Large intestine (tissue), 3 donors: ENCODE measurements at regions not wholly inside any gene's neighbourhood (a gene's known extent, or its start where the extent isn't known, plus 50 kb on each side); places are given as distances from the start of the nearest gene placed in this dataset.

Experiments
- DNase-seq, 2 donors: peaks; one replicate each; pipeline versions ENCODE4 v3.0.0 to v3.0.0-alpha.2; 2013
- H3K27ac ChIP-seq: one replicate; pipeline ENCODE4 v1.5.1; 2013; ENCODE audit warnings: low read length
- H3K27me3 ChIP-seq: 2 replicates; pipeline ENCODE4 v1.6.1; 2013; ENCODE audit warnings: low read length; ENCODE audit not compliant: control insufficient read depth, insufficient read depth
- H3K36me3 ChIP-seq: 2 replicates; pipeline ENCODE4 v1.6.1; 2013; ENCODE audit warnings: low read length; ENCODE audit not compliant: control insufficient read depth, insufficient read depth
- H3K4me1 ChIP-seq: one replicate; pipeline ENCODE4 v1.6.1; 2013; ENCODE audit warnings: low read length; ENCODE audit not compliant: control insufficient read depth, insufficient read depth
- H3K4me3 ChIP-seq: one replicate; pipeline ENCODE4 v1.5.1; 2013; ENCODE audit warnings: low read length
- H3K9me3 ChIP-seq: one replicate; pipeline ENCODE4 v1.6.1; 2013; ENCODE audit warnings: mild to moderate bottlenecking, low read depth, low read length, moderate library complexity; ENCODE audit not compliant: control insufficient read depth
- WGBS: methylation state at CpG from one replicate; pipeline ENCODE4 v1.1.5; 2013; ENCODE audit warnings: low lambda C conversion rate; ENCODE audit not compliant: insufficient coverage; 5-methylcytosine and 5-hydroxymethylcytosine counted together

DNA sequence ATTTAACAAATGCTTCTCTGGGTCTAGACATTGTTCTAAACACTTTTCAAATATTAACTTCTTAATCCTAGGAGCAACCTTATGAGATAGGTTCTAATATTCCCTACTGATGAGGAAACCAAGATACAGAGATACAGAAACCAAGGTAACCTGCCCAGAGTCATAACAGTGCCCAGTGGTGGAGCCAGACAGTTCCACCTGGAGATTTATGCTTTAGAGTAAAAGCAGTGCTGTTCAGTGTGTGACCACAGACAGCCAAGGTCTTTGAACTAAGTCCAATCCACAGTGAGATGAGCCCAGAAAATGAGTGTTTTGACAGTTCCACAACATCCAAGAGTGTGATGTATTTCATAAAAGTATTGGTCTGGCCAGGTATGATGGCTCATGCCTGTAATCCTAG is 105.2 kb upstream of the UMPS start:
- peak overlapping the region; percentile 53 for H3K27ac ChIP-seq
- no peaks in the 10 kb centered on the region for H3K36me3 ChIP-seq
- no peak overlapping the region for H3K4me3 ChIP-seq
- H3K27me3 ChIP-seq = no peaks in the 10 kb centered on the region
- H3K4me1 ChIP-seq = peaks cover 58% of the 10 kb centered on the region
- peak; percentile 63 to 83 for DNase-seq
- H3K9me3 ChIP-seq = no peaks in the 10 kb centered on the region

DNA sequence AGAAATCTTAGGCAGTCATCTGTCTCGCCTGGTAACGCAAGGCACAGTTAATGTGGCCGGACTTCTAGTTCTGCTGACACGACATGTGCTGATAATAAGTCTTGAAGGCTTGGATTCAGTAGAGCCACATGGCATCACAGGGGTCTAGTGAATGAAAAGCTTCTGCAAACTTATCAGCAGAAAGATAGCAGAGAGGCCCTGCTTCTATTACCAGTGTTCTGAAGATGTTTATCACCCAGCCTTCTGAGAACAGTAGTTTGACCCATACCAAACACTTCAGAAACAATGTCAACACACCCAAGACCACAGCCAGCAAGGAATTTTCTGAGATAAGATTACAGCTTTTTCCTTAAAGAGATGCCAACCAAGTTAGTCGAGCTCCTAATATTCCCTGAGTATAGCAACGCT is 102.7 kb upstream of the UMPS start:
- Histone ChIP-seq H3K27me3 (no peaks in the 10 kb centered on the region), H3K9me3 (no peaks in the 10 kb centered on the region), H3K4me1 (peaks cover 65% of the 10 kb centered on the region), H3K36me3 (peaks cover 2% of the 10 kb centered on the region), H3K4me3 (no peak overlapping the region), H3K27ac (peak overlapping the region; percentile 62)
- 10% methylated on average over 2 of the region's 6 CpGs for WGBS
- peak; percentile 56 to 81 for DNase-seq

DNA sequence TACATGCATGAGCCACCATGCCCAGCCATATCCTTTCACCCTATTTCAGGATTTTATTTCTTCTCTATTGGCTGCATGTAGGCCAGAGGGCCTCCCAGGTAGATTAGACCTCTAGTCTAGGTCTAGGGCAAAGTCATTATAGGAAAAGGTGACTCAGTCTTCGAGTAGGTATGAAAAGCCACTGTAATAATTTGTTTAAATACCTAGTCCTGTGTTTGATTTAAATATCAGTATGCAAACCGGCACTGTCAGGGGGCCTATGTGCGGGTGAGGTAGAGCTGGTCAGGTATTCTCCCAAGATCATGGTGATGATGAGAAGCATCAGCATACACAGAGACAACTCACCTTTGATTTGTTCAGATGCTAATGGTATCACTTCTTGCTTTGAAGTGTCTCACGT is 101.4 kb upstream of the UMPS start:
- 17% methylated on average over 1 of the region's 4 CpGs for WGBS
- Histone ChIP-seq H3K36me3 (peaks cover 11% of the 10 kb centered on the region), H3K4me3 (no peak overlapping the region), H3K9me3 (no peaks in the 10 kb centered on the region), H3K27ac (peak overlapping the region; percentile 68), H3K4me1 (peaks cover 63% of the 10 kb centered on the region), H3K27me3 (no peaks in the 10 kb centered on the region)
- peak in 1 of 2 donors; percentile 82 for DNase-seq

GRCh38 chr3:124629497-124629896 is 100.8 kb upstream of the UMPS start:
- Histone ChIP-seq H3K27ac (peak overlapping the region; percentile 68), H3K36me3 (peaks cover 17% of the 10 kb centered on the region), H3K4me1 (peaks cover 63% of the 10 kb centered on the region)

GRCh38 chr3:124630960-124631359 is 99.3 kb upstream of the UMPS start:
- H3K27ac ChIP-seq = peak overlapping the region; percentile 68
- no peaks in the 10 kb centered on the region for H3K27me3 ChIP-seq
- peak; percentile 84 to 91 for DNase-seq
- no peak overlapping the region for H3K4me3 ChIP-seq
- peaks cover 17% of the 10 kb centered on the region for H3K36me3 ChIP-seq
- 40% methylated on average over 1 of the region's 5 CpGs for WGBS
- H3K9me3 ChIP-seq = no peaks in the 10 kb centered on the region
- peaks cover 73% of the 10 kb centered on the region for H3K4me1 ChIP-seq

More at GRCh38 chr3:124629497-124629896, 100.8 kb upstream of the UMPS start:
- Histone ChIP-seq H3K9me3 (no peaks in the 10 kb centered on the region), H3K4me3 (no peak overlapping the region), H3K27me3 (no peaks in the 10 kb centered on the region)
- WGBS = no CpG with 5 or more reads among the region's 2 CpGs
- peak in 1 of 2 donors; percentile 59 for DNase-seq

DNA sequence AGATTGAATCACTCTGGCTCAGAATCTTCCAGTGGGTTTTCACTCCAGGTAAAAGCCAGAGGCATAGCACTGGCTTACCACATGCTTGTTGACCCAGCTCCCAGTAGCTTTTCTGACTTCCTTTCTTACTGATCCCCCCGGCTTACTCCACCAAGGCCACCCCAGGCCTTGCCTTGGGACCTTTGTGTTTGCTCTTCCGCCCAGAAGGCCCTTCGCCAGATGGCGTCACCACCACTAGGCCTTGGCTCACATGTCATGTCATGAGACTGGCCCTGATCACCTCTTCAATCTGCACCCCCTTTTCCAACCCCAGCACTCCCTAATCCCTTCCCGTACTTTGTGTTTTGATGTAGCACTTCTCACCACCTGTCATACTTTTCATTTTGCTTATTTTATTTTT is 98.5 kb upstream of the UMPS start:
- WGBS = 80% methylated on average over 1 of the region's 5 CpGs
- Histone ChIP-seq H3K27ac (peak overlapping the region; percentile 68), H3K4me1 (peaks cover 76% of the 10 kb centered on the region)

GRCh38 chr3:124632566-124633140 is 97.6 kb upstream of the UMPS start:
- no CpG with 5 or more reads among the region's 7 CpGs for WGBS
- H3K4me3 ChIP-seq = no peak overlapping the region
- H3K9me3 ChIP-seq = no peaks in the 10 kb centered on the region
- H3K4me1 ChIP-seq = peaks cover 70% of the 10 kb centered on the region
- H3K36me3 ChIP-seq = peaks cover 17% of the 10 kb centered on the region
- H3K27ac ChIP-seq = no peak overlapping the region
- DNase-seq = no peak
- no peaks in the 10 kb centered on the region for H3K27me3 ChIP-seq

More for the DNA sequence above, 98.5 kb upstream of the UMPS start:
- no peaks in the 10 kb centered on the region for H3K9me3 ChIP-seq
- no peak overlapping the region for H3K4me3 ChIP-seq
- no peak for DNase-seq
- peaks cover 17% of the 10 kb centered on the region for H3K36me3 ChIP-seq
- H3K27me3 ChIP-seq = no peaks in the 10 kb centered on the region

GRCh38 chr3:124633524-124633923 is 96.7 kb upstream of the UMPS start:
- no peaks in the 10 kb centered on the region for H3K9me3 ChIP-seq
- no peak overlapping the region for H3K4me3 ChIP-seq
- H3K36me3 ChIP-seq = peaks cover 17% of the 10 kb centered on the region
- H3K27ac ChIP-seq = peak overlapping the region; percentile 98
- peaks cover 66% of the 10 kb centered on the region for H3K4me1 ChIP-seq
- DNase-seq = no peak
- no peaks in the 10 kb centered on the region for H3K27me3 ChIP-seq
- no CpG with 5 or more reads among the region's 3 CpGs for WGBS

DNA sequence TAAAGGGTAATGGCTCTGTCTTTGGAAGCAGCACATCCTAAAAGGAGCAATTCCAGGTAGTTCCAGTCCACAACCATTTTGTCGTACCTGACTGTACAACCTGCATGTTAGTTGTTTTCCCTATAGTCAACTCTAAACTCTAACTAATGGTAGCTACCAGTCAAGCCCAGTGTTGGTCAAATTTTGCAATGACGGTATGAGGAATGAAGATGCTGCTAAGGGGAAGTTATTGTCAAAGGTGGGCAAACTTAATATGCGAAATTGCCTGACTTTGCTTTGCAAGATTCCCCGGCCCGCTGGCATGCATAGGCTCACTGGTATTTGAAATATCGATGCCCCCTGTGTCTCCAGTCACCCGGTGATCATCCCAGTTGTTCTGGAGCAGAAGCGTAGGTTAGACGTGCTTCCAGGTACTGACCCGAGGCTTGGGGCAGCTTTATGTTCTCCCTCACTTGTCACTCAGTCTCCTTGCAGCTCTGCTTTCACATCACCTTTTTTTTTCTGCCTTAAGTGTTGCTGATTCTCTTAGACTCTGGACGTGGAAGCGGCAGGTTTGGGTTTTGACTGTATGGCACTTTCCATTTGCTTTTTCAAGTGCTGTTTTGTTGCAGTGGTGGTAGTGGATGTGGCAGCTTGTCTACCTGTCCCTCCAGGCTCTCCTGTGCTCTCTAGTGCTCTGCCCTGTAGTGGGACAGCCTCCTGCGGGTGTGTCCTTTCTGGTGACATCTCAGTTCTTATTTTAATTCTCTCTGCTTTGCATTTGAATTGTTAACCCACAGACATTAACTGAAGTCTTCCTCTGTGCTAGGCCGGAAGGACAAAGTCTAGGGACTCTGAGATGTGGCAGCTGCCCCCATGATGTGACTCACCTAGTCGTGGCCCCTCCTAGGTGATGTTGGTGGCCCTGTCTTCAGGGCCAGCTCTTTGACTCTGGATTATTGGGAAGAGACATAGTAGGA is 95.8 kb upstream of the UMPS start:
- Histone ChIP-seq H3K27me3 (no peaks in the 10 kb centered on the region), H3K4me3 (no peak overlapping the region), H3K27ac (peak overlapping the region; percentile 98), H3K4me1 (peaks cover 64% of the 10 kb centered on the region), H3K9me3 (no peaks in the 10 kb centered on the region), H3K36me3 (peaks cover 17% of the 10 kb centered on the region)
- peak; percentile 82 to 93 for DNase-seq
- no CpG with 5 or more reads among the region's 15 CpGs for WGBS

DNA sequence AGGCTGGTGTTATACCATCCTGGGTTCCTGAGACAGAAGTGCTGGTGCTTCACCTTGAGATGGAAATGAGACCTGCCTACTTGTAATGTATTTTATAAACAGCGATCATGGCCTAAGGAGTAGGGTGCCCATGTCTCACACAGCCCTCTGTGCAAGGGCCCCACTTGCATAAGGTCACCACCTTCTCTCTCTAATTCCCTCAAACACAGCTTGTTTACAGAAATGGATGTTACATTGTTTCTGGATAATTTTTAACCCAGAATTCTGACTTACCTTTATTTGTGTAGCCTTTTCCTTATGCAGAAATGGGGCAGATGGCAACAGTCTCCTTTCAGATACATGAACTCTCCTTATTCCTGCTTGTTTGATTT is 95.1 kb upstream of the UMPS start:
- H3K4me1 ChIP-seq = peaks cover 61% of the 10 kb centered on the region
- H3K36me3 ChIP-seq = peaks cover 17% of the 10 kb centered on the region
- no peaks in the 10 kb centered on the region for H3K27me3 ChIP-seq
- H3K9me3 ChIP-seq = no peaks in the 10 kb centered on the region
- no peak overlapping the region for H3K4me3 ChIP-seq
- DNase-seq = no peak
- WGBS = no CpG with 5 or more reads among the region's 1 CpG
- peak overlapping the region; percentile 98 for H3K27ac ChIP-seq
